ENCODE measurements at regions not wholly inside any gene's neighbourhood (a gene's known extent, or its start where the extent isn't known, plus 50 kb on each side); places are given as distances from the start of the nearest gene placed in this dataset.
"Not testable (repeated sequence)": the region's sequence is repeated elsewhere in the genome, so short reads cannot be mapped to it uniquely, and the experiment has no call there.

- TF ChIP-seq, protein P1, sequence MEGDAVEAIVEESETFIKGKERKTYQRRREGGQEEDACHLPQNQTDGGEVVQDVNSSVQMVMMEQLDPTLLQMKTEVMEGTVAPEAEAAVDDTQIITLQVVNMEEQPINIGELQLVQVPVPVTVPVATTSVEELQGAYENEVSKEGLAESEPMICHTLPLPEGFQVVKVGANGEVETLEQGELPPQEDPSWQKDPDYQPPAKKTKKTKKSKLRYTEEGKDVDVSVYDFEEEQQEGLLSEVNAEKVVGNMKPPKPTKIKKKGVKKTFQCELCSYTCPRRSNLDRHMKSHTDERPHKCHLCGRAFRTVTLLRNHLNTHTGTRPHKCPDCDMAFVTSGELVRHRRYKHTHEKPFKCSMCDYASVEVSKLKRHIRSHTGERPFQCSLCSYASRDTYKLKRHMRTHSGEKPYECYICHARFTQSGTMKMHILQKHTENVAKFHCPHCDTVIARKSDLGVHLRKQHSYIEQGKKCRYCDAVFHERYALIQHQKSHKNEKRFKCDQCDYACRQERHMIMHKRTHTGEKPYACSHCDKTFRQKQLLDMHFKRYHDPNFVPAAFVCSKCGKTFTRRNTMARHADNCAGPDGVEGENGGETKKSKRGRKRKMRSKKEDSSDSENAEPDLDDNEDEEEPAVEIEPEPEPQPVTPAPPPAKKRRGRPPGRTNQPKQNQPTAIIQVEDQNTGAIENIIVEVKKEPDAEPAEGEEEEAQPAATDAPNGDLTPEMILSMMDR (IDR thresholded peaks at IDR 0.05; ENCODE audit: low read length): not testable (repeated sequence)
- TF ChIP-seq EZH2 (IDR thresholded peaks at IDR 0.05; ENCODE audit: borderline replicate concordance, low read length): not testable (repeated sequence)
Observed at GRCh38 chr12:46474385-46474784, 101.8 kb upstream of the SLC38A2 start.
